GM12878 (cell line): ENCODE measurements at regions not wholly inside any gene's neighbourhood (a gene's known extent, or its start where the extent isn't known, plus 50 kb on each side); places are given as distances from the start of the nearest gene placed in this dataset.

Experiments used
- ATAC-seq: fragments of 200-7000 bp; cut with Tn5 transposase; 3 replicates; pipeline ENCODE4 v1.9.1; 2020; ENCODE audit warnings: mild to moderate bottlenecking, moderate library complexity
- BruUV-seq: library from RNA; stranded (reverse); fragments of 400-500 nt; replicated peaks from 2 replicates; lab custom pipeline; 2021; lab: Mats Ljungman, UMichigan
- CTCF ChIA-PET: fragments of 300-600 bp; sonication (Branson Sonifier 250); formaldehyde crosslinking; extraction: SDS; loops from one replicate; lab custom pipeline; 2021; ENCODE audit warnings: inconsistent platforms; lab: Yijun Ruan, JAX
- POLR2A ChIA-PET: fragments of 350-600 bp; formaldehyde crosslinking; extraction: SDS; loops from one replicate; lab custom pipeline; 2021; ENCODE audit warnings: inconsistent platforms; lab: Charles Lee
- RAD21 ChIA-PET: fragments of 300-600 bp; sonication (Branson Sonifier 250); formaldehyde crosslinking; loops from one replicate; lab custom pipeline; 2023; ENCODE audit warnings: antibody characterized with exemption; ENCODE audit not compliant: unreplicated experiment; lab: Charles Lee
- SMC1A ChIA-PET: fragments of 300-600 bp; sonication (Branson Sonifier 250); formaldehyde crosslinking; loops from one replicate; lab custom pipeline; 2023; ENCODE audit not compliant: unreplicated experiment, uncharacterized antibody; lab: Charles Lee
- DNase-seq: peaks from one replicate; pipeline ENCODE4 v3.0.0-alpha.2; 2011; ENCODE audit warnings: low read depth, low spot score
- FAIRE-seq: peaks from 3 replicates; lab custom pipeline; 2011; peaks lifted over from hg19 to GRCh38; lab: Jason Lieb, UNC
- H2AFZ ChIP-seq: 2 replicates; pipeline ENCODE4 v1.6.0; 2011; ENCODE audit warnings: low read depth, low read length, control low read depth; ENCODE audit not compliant: control insufficient read depth
- H3K27ac ChIP-seq: 2 replicates; pipeline ENCODE4 v1.5.1; 2011; ENCODE audit warnings: control low read depth; ENCODE audit not compliant: control insufficient read depth, insufficient read depth
- H3K27me3 ChIP-seq, 2 experiments: replicated peaks in 1 of 2; 2 replicates each; pipeline versions ENCODE4 v1.6.0 to v1.6.1; 2011; ENCODE audit warnings: low read length in 1 of 2; ENCODE audit not compliant: control insufficient read depth in 2 of 2, insufficient read depth in 2 of 2
- H3K36me3 ChIP-seq, 2 experiments: 2 replicates each; pipeline ENCODE4 v1.5.1; 2011; ENCODE audit warnings: low read length in 1 of 2; ENCODE audit not compliant: control insufficient read depth in 2 of 2, insufficient read depth in 2 of 2
- H3K4me1 ChIP-seq: 2 replicates; pipeline ENCODE4 v1.6.1; 2011; ENCODE audit warnings: mild to moderate bottlenecking, low read length, moderate library complexity, mixed read lengths; ENCODE audit not compliant: control insufficient read depth, insufficient read depth
- H3K4me2 ChIP-seq: 2 replicates; pipeline ENCODE4 v1.6.0; 2011; ENCODE audit warnings: control low read depth; ENCODE audit not compliant: control insufficient read depth, insufficient read depth
- H3K4me3 ChIP-seq: fragments of 200-600 bp; sonication (generic); 2 replicates; pipeline ENCODE4 v1.5.1; 2016
- H3K79me2 ChIP-seq: 2 replicates; pipeline ENCODE4 v1.6.0; 2011; ENCODE audit warnings: low read length; ENCODE audit not compliant: control insufficient read depth, insufficient read depth
- H3K9ac ChIP-seq: 2 replicates; pipeline ENCODE4 v1.8.0; 2011; ENCODE audit warnings: low read length, control low read depth, mixed read lengths; ENCODE audit not compliant: control insufficient read depth, insufficient read depth
- H3K9me3 ChIP-seq: replicated peaks from 3 replicates; pipeline ENCODE4 v1.5.1; 2011; ENCODE audit warnings: mild to moderate bottlenecking, low read length; ENCODE audit not compliant: control insufficient read depth, insufficient read depth
- H4K20me1 ChIP-seq: 2 replicates; pipeline ENCODE4 v1.6.0; 2011; ENCODE audit not compliant: control insufficient read depth, insufficient read depth
- BACH1 ChIP-seq: fragments of 450-650 bp; IDR thresholded peaks from 2 replicates; pipeline ENCODE4 v1.6.1; 2017; ENCODE audit warnings: mild to moderate bottlenecking, borderline replicate concordance
- CHD1 ChIP-seq: IDR thresholded peaks from 2 replicates; pipeline ENCODE4 v1.6.1; 2012; ENCODE audit warnings: low read depth, low read length, improper control_type of control experiment
- NFIC ChIP-seq: IDR thresholded peaks from 2 replicates; pipeline ENCODE4 v1.6.1; 2012; ENCODE audit warnings: low read depth, mild to moderate bottlenecking, inconsistent platforms, low read length, moderate library complexity
- TCF7 ChIP-seq: IDR thresholded peaks from 2 replicates; pipeline ENCODE4 v1.6.1; 2014; ENCODE audit warnings: antibody characterized with exemption, borderline replicate concordance
- WGBS: methylation state at CpG from one replicate; pipeline ENCODE4 v1.1.6; 2016; ENCODE audit warnings: low lambda C conversion rate; ENCODE audit not compliant: insufficient replicate concordance, insufficient coverage; ENCODE audit errors: missing lambda C conversion rate; 5-methylcytosine and 5-hydroxymethylcytosine counted together
- in situ Hi-C: fragments of 300-500 bp; cut with MboI; formaldehyde crosslinking; loops from 9 replicates; pipeline ENCODE4 v1.14.3; 2018; ENCODE audit warnings: mixed read lengths
- intact Hi-C: fragments of 100-400 bp; cut with micrococcal nuclease; formaldehyde crosslinking; loops from one replicate; pipeline ENCODE4 v1.14.2; 2022; ENCODE audit not compliant: unreplicated experiment
- TF ChIP-seq, protein P1 (sequence below): fragments of 450-650 bp; IDR thresholded peaks from 2 replicates; pipeline ENCODE4 v1.6.1; 2017; ENCODE audit warnings: borderline replicate concordance

GRCh38 chr6:99808992-99809391 is 185.0 kb downstream of the MCHR2 start (continued):
- TF ChIP-seq NFIC: no peak

GRCh38 chr6:99810295-99810694 is 183.7 kb downstream of the MCHR2 start:
- H3K27ac ChIP-seq: no peak overlapping the region
- CTCF ChIA-PET: interaction anchor here (1.3 kb wide), 1 partner anchor 19 kb away, joined by 4 read pairs; no protein-coding TSS in a partner anchor
- SMC1A ChIA-PET: no interaction called here
- WGBS: 4% methylated on average over 1 of the region's 1 CpG
- H3K27me3 ChIP-seq: no peaks in the 10 kb centered on the region; a peak in 1 of 4 replicates
- H3K4me2 ChIP-seq: no peak overlapping the region
- no peak for FAIRE-seq
- in situ Hi-C loops (no loop called here), intact Hi-C loops (no loop called here)
- POLR2A ChIA-PET: no interaction called here
- TF ChIP-seq, protein P1, sequence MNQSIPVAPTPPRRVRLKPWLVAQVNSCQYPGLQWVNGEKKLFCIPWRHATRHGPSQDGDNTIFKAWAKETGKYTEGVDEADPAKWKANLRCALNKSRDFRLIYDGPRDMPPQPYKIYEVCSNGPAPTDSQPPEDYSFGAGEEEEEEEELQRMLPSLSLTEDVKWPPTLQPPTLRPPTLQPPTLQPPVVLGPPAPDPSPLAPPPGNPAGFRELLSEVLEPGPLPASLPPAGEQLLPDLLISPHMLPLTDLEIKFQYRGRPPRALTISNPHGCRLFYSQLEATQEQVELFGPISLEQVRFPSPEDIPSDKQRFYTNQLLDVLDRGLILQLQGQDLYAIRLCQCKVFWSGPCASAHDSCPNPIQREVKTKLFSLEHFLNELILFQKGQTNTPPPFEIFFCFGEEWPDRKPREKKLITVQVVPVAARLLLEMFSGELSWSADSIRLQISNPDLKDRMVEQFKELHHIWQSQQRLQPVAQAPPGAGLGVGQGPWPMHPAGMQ: no peak
- TF ChIP-seq TCF7 (no peak), CHD1 (no peak), BACH1 (no peak)
- no peaks in the 10 kb centered on the region for H3K36me3 ChIP-seq
- no peaks in the 10 kb centered on the region for H3K4me1 ChIP-seq
- H2AFZ ChIP-seq: no peak overlapping the region
- no peak overlapping the region for H3K9ac ChIP-seq
- no peaks in the 10 kb centered on the region for H3K79me2 ChIP-seq
- H3K4me3 ChIP-seq: no peak overlapping the region
- BruUV-seq: no TSS peak
- RAD21 ChIA-PET: no interaction called here
- ATAC-seq: no peak
- no peaks in the 10 kb centered on the region for H3K9me3 ChIP-seq
- H4K20me1 ChIP-seq: no peaks in the 10 kb centered on the region
- no peak for DNase-seq
